ENCODE measurements at regions not wholly inside any gene's neighbourhood (a gene's known extent, or its start where the extent isn't known, plus 50 kb on each side); places are given as distances from the start of the nearest gene placed in this dataset.

GRCh38 chr6:113140721-113141120, 716.4 kb upstream of the MARCKS start:
- TF ChIP-seq POLR2A (IDR thresholded peaks at IDR 0.05; ENCODE audit: low read length) (no peak), GATA1 (IDR thresholded peaks at IDR 0.05; ENCODE audit: low read depth, low read length) (no peak)
